GM19452 (cell line): ENCODE measurements at regions not wholly inside any gene's neighbourhood (a gene's known extent, or its start where the extent isn't known, plus 50 kb on each side); places are given as distances from the start of the nearest gene placed in this dataset.

Experiments
- ATAC-seq: cut with Tn5 transposase; IDR thresholded peaks from one replicate; pipeline ENCODE4 v1.9.1; 2021; ENCODE audit not compliant: unreplicated experiment

GRCh38 chr1:30638811-30639210 is 84.6 kb downstream of the MATN1 start:
- no peak for ATAC-seq

DNA sequence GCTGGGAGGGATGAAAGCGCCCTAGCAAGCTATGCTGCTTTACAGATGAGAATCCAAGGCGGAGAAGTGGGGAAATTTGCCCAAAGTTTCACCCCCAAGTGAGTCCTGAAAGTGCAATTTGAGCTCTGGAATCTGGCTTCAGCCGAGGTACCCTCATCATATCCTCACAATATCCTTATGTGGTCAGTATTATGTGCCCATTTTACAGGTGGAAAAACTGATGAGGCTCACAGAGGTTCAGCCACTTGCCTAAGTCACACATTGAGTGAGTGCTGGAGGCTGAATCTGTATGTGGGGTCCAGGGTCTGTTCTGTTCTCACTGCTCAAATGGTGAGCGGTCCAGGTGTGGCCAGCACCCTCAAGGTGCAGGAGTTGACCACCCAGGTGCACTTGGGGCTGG is 85.3 kb downstream of the MATN1 start:
- ATAC-seq: no peak

DNA sequence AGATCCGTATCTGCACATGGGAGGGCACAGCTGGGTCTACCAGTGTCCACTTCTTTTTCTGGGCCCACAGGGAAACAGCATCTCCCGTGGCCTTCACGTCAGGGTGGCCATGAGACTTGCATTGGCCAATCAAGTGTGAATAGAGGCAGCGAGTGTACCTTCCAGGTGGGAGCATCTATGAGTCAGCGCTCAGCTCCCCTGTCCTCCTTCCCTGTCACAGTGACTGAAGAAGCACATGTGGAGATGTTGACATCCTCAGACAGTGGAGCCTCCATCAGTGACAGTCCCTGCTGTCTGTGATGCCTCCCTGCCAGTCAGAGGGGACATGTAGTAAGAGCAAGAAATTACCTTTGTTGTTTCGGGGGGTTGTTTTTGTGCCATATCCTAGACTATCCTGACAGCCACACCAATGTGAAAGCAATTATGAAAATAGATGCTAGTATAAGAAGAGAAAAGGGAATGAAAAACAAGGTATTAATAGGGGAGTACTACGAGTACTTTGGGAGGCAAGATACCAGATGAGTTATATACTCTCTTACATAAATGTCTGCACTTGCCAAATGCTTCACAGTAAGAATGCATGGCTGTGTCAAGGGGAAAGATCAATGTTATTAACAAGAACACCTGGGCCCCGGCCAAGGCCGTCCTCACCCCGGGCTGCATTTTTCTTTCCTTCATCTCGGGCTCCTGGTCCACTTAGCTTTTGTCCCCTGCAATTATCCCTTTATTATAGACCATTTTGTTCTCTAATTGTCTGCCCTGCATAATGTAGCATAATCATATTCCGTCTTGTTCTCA is 86.0 kb downstream of the MATN1 start:
- ATAC-seq: no peak

DNA sequence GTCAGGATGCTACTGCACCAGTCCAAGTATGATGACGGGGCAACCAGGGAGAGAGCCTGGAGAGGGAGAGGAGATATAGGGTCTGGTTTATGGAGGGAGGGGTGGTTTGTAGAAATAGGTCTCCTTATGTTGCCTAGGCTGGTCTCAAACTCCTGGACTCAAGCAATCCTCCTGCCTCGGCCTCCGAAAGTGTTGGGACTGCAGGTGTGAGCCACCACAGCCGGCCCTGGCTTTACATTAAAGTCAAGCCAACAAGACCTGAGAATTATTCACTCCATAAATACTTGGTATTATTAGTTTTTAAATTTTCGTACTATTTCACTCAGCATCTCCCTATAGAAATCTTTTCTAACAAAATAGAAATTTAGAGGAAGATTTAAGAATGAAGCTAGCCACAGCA is 86.8 kb downstream of the MATN1 start:
- no peak for ATAC-seq

DNA sequence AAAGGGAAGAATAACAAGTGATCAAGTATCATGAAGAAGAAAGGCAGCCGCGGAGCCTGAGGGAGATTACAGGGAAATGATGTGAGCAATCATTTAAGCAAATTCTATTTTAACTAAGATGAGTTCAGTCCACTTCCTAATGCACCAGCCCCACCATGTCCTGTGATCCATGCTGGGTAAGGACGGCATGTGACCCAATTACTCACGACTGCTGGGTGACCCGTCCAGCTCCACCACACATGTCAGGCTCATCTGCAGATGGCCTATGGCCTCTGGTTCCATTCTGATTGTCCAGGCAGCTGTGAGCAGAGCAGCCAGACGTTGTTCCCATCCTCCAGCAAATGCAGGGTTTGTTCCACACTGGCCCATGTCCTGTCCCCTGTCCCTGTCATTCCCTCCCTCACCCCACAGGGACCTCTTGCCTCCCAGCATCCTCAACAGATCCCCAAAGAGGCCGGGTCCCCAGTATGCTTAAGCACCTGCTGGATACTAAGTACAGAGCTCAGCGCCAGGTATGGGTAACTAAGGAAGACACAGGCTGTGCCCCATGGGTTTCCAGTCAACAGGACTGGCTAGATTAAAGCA is 87.9 kb downstream of the MATN1 start:
- ATAC-seq: no peak

DNA sequence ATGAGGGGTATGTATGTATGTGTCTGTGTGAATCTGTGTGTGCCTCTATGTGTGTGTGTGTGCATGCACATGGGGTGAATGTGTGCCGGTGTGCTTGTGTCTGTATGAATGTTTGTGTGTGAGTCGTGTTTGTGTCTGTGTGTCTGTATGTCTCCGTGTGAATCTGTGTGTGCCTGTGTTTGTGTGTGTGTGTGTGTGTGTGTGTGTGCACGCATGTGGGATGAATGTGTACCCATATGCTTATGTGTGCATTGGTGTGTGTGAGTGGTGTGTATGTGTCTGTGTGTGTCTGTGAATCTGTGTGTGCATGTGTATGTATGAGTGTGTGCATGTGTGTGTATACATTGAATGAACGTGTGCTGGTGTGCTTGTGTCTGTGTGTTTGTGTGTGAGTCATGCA is 88.9 kb downstream of the MATN1 start:
- no peak for ATAC-seq

DNA sequence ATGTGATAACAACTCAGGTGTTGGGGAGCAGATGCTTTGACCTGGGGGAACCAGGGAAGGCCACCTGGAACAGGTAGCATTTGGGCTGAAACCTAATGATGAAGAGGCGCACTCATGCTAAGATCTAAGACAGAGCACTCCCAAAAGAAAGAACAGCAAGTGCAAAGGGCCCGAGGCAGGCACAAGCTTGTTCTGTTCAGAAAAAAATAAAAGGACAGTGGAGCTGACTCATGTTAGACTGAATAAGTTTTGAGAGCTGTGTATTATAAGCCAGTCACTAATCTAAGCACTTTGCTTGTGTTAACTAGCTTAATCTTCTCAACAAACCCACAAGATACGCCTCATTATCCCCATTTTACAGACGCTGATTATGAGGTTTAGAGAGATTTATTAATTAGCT is 90.1 kb downstream of the MATN1 start:
- ATAC-seq: no peak

- ATAC-seq: no peak
Measured at GRCh38 chr1:30632481-30632880, 90.9 kb downstream of the MATN1 start.

DNA sequence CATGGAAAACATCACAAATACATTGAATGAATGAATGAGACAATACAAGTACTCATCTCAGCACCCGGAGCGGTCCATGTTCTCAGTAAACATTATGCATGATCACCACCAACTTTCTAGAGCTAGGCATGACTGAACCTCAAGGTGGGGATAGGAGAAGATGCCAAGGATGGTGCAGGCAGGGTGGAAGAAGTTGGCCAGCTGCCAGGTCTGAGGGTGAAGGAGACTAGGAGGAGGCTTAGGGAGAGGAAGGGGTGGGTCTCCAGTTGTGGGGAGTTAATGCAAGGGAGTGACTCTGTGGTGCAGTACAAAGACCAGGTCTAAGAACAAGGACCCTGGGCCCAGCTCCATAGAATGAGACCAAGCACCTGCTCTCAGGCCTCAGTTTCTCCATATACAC is 91.7 kb downstream of the MATN1 start:
- ATAC-seq: no peak

- no peak for ATAC-seq
Measured at GRCh38 chr1:30629501-30629900, 93.9 kb downstream of the MATN1 start.

GRCh38 chr1:30627994-30628393 is 95.4 kb downstream of the MATN1 start:
- no peak for ATAC-seq

- no peak for ATAC-seq
Measured at GRCh38 chr1:30627206-30627605, 96.2 kb downstream of the MATN1 start.

DNA sequence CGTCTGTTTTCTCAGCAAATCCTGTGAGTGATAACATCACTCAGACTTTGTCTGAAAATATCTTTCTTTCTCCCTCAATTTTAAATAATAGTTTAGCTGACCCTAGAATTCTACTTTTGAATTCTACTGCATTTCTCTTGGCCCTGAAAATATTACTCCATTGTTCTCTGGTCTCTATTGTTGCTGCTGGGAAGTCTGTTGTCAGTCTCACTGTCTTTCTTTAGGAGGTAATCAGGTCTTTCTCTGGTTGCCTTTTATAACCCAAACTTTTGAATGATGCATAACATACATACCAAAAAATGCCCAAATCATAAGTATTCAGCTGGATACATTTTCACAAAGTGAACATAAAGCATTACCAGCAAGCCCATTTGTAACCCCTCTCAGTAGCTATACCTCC is 100.0 kb downstream of the MATN1 start:
- ATAC-seq: no peak

DNA sequence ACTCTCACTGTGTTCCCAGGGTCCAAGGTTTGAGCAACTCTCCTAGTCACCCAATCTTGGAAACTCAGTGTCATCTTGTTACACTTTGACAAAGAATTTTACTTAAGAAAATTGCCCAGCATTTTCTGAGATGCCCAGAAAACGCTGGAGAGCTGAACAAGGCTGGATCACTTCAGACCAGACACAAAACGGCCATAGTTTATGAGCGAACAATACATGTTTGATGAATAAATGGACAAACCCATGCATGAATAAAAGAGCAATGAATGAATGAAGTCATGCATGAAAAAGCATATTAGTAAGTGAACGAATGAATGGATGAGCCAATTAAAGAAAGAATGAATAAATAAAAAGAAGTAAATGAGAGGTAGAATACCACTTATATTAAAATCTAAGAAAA is 103.8 kb downstream of the MATN1 start:
- no peak for ATAC-seq

- no peak for ATAC-seq
Measured at GRCh38 chr1:30618335-30618747, 105.0 kb downstream of the MATN1 start.

DNA sequence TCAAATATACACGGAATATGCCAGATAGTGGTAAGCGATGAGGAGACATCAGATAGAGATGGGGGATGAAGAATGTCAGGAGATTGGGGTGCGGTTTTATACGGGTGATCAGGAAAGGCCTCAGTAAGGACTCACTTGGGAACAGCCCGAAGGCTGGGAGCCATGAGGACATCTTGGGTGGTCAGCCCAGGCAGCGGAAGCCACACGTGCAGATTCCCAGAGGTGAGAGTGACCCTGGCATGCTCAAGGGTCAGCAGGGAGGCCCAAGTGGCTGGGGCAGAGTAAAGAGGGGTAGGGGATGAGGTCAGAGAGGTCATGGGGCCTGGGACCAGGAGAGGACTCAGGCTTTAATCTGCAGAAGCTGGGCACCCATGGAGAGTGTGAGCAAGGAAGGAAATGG is 106.6 kb downstream of the MATN1 start:
- no peak for ATAC-seq

DNA sequence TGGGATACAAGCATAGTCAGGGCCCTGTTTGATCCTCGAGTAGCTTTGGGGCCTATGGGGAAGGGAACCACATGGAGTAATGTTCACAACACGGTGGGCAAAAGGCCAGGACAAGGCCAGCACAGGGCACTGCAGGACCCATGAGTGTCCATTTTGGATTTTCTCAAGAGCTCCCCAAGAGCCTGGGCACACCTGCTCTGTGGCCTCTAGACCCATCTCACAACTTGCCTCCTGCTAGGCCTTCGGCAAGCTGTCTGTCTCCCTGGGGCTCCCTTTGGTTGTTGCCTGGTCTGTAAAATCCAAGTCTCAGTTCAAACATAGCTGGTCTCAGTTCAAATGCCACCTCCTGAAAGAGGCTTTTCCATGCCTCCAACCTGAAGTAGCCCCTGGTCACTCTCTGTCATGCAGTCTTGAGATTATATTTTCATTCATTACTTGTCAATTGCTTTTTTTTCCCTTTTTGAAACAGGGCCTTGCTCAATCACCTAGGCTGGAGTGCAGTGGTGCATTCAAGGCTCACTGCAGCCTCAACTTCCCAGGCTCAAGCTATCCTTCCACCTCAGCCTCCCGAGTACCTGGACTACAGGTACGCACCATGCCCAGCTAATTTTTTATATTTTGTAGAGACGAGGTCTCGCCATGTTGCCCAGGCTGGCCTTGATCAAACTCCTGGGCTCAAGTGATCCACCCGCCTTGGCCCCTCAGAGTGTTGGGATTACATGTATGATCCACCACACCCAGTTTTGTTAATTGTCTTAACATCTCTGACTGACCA is 107.4 kb downstream of the MATN1 start:
- no peak for ATAC-seq

GRCh38 chr1:30615076-30615795 is 108.1 kb downstream of the MATN1 start:
- ATAC-seq: no peak

DNA sequence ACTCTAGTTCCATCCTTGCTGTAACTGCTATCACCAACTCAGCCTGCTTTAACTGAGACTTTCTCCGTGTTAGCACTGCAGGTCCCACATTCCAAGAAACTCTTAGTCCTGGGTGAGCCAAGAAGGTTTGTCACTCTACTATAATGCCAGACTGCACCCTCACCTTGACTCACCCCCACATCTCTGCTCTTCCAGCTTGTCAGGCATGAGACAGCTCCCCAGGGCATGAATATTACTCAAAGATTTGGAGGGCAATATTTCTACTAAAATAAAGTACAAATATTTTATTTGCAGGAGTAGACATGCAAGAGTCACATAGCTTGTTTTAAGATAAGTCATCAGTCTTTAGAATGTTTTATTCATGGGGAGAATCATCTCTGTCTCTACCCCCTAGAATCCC is 110.2 kb downstream of the MATN1 start:
- ATAC-seq: no peak

- no peak for ATAC-seq
Measured at GRCh38 chr1:30612536-30613065, 110.8 kb downstream of the MATN1 start.

GRCh38 chr1:30611741-30612309 is 111.6 kb downstream of the MATN1 start:
- ATAC-seq: no peak
